ENCODE measurements at regions not wholly inside any gene's neighbourhood (a gene's known extent, or its start where the extent isn't known, plus 50 kb on each side); places are given as distances from the start of the nearest gene placed in this dataset.
A peak's percentile ranks its signal among the peaks of the same experiment; 100 is the strongest.
"Not testable (repeated sequence)": the region's sequence is repeated elsewhere in the genome, so short reads cannot be mapped to it uniquely, and the experiment has no call there.

DNA sequence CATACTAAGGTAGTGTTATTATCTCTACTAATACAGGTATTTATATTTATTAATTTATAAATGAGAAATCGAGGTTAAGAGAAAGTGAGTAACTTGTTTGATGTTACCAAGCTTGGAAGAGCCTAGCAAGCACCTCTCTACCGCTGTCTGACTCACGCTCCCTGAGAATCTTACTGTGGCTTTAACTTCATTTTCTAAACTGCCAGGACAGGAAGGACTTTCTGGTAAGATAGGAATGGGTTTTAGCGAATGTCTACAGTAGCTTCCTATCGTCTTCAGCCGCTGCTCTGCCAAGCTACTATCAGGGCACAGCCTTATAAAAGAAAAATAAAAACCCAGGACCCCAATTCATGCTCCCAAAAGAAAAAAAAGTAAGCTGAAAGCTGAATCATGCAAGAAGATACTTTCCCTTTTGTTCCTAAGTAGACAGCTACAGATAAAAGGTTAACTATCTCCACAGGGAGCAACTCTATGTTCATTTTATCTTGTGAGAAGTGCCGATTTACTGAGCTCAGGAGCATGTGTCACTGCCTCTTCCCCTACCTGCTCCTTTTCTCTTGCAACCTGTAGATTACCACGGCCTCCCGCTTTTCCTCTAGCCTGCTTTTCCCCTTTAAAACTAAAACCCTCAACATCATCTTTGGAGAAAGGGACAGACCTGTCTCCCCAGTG is 60.2 kb downstream of the THNSL1 start:
- no peak for DNase-seq

DNA sequence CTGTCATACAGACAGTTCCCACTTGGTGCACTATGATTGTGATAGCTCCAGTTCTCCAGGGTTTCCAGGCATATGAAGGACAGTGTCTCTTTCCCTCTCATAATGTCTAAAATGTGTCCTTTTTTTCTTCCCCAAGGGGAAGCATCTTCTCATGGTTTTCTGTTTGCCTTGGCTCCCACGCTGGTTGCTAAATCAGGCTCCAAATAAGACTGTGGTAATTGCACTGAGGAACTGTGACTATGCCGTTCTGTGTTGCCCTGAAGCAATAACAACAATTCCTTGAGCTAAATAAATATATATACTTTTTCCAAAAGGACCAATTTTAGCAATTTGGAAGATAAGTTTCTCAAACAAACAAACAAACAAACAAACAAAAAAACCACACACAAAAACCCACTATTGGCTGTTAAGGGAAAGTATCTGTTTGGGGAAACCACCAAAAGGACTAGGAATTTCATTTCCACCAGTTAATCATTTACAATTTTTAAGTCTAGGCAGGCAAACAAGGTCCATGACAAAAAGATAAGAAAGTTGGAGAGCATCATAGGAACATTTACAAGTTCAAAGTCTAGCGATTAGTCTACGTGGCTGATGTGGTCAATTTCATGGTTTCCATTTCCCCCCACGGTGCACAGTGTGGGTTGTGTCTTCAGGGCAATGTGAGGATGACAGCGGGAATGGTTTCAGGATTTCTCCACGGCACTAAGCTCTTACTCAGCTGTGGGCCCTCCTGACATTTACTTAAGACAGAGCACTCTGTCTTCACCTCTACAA is 62.4 kb downstream of the THNSL1 start:
- no peak for DNase-seq

DNA sequence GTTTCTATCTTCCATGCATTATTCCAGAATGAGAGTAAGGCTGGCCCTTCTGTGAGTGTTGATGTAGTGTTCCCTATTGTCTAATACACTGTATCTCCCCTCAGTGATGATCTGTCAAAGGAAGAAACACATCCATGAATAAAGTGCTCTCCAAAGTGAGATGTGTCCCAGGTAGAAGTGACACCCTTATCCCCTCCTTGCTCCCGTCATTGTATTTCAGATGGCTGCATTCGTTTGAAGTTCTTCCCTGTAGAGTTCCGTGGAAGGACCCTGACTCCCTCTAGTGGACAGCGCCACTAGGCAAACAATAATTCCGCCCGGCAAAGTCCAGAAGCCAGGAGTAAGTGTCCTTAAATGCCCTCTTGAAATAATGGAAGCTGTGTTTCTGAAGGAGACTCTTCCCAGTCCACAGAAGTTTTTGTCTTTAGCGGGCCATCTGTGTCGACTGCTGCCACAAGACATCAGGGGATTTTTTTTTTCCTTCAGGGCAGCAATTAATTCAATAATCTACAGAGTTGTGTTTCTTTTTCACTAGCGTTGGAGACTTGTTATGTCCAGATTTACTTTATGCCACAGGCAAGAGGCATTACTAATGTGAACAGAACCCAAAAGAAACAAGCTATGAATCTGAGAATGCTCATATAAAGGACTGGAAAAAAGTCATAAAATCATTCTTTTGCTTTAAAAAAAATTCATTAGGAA is 64.6 kb downstream of the THNSL1 start:
- peak; percentile 63 for DNase-seq

DNA sequence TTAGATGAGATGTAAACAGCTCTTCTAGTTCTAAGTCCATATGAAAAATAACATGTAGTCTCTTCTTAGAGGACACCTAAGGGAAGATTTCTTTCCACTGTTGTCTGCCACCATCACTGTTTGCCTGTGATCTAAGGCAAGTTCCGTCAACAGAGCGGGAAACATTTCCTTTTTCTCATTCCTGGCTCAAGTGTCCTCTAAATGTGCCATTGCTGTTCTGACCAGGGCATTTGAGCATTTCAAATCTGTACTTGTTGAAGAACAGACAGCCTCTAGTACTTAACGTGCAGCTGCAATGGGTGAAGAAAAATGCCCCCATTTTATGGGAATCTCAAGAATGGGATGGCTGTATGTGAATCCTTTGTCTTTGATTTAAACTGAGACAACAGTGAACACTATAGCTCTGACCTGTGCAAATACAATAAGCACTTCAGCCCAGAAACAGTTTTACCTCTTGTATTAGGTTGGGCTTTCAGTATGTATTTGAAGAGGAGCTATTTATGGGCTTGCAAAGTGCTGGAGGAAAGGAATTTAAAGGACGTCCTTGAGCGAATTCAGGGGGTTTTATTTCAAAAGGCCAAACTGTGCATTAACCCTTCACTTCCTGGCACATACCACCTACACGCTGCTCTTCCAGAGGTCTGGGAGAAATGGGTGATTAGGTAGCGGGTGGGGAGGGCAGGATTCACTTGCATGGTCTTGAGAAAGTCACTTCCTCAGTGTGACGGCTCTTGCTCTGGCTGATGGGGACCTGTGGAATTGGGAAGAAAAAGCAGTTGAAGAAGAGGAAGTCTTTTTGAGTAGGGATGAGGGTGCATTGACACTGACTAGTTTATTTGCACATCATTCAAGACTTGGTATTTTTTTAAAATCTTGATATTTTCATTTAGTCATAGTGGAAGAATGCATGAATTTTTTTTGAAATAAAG is 66.1 kb downstream of the THNSL1 start:
- no peak for DNase-seq

DNA sequence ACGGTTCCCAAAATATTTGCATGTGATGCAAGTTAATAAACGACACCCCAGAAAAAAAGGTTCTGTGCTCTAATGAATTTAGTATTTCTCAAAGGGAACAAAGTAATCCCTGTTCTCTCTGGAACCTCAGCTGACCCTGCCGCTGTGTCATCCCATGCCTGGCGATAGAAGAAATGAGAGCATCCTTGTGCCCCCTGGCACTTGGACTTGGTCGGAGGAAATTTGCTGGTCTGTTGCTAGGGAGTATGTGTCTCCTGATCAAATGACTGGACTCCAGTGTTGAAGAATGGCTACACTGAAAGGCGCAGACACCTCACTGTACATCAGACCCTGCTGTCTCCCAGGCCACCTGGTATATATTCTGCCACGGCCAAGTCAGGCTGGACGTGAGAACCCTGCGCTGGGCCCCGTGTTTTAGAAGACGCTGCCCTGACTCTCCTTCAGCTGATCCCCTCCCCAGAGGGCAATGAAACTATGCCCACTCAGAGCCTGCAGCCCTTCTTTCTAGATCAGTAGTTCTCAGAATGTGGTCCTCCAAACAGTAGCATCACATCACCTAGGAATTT is 67.2 kb downstream of the THNSL1 start:
- no peak for DNase-seq

DNA sequence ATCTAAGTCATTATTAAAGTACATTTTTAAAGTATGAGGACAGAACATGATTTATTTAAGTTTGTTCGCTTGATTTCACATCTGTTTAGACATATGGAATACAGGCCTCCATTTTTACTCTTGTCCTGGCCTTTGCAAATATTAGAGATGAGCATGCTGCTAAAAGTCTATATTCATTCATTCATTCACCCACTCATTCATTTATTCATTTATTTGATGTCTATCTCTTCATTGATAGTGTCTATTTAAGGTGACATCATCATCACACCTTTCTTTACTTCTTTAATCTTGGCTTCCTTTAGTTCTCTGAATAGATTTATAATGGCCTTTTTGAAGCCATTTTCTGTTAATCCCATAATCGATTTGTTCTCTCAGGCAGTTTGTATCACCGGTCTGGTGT is 68.0 kb downstream of the THNSL1 start:
- no peak for DNase-seq

DNA sequence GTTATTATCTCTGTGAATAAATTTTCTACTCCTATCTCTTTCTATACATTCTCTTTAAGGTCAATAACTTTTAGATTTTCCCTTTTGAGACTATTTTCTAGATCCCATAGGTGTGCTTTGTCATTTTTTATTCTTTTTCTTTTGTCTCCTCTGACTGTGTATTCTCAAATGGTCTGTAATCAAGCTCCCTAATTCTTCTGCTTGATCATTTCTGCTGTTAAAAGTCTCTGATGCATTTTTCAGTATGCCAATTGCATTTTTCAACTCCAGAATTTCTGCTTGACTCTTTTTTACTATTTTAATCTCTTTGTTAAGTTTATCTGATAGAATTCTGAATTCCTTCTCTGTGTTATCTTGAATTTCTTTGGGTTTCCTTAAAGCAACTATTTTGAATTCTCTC is 78.2 kb downstream of the THNSL1 start:
- DNase-seq: no peak

DNA sequence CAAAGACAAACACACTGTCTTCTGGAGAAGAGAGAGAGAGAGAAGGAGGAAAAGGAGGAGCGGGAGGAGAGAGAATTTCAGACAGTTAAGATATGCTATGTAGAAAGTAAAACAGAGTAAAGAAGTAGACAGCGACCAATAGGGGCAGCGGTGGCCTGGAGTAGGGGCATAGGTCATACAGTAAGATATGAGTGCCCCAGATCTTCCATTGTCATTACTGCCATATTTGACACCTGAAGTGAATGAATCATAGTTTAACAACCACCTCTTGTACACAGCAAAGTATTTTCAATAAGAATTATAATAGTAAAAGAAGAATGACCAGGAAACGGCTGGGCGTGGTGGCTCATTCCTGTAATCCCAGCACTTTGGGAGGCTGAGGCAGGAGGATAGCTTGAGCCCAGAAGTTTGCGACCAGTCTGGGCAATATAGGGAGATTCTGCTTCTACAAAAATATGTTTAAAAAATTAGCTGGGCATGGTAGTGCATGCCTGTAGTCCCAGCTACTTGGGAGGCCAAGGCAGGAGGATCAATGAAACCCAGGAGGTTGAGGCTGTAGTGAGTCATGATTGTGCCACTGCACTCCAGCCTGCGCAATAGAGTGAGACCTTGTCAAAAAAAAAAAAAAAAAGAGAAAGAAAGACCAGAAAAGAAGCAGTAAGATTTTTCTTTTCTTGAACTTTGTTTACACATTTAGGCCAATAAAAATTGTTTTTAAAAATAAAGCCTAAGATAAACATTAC is 77.0 kb upstream of the GPR158 start:
- no peak for DNase-seq

DNA sequence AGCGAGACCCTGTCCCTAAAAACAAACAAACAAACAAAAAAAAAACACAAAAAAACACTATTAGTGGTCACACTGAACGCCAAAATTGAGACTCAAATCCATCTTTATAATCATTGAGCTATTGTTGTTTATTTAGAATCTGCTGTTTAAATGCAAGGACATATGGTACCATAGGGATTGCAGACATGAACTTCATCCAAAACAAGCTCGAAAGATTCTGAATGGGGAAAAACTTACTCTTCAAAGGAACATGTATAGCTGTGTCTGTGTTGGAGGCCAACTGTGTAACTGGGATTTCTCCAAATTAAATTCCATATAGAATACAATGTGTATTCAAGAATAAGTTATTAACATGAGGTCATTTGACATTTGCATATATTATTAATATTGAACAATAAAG is 74.7 kb upstream of the GPR158 start:
- no peak for DNase-seq

DNA sequence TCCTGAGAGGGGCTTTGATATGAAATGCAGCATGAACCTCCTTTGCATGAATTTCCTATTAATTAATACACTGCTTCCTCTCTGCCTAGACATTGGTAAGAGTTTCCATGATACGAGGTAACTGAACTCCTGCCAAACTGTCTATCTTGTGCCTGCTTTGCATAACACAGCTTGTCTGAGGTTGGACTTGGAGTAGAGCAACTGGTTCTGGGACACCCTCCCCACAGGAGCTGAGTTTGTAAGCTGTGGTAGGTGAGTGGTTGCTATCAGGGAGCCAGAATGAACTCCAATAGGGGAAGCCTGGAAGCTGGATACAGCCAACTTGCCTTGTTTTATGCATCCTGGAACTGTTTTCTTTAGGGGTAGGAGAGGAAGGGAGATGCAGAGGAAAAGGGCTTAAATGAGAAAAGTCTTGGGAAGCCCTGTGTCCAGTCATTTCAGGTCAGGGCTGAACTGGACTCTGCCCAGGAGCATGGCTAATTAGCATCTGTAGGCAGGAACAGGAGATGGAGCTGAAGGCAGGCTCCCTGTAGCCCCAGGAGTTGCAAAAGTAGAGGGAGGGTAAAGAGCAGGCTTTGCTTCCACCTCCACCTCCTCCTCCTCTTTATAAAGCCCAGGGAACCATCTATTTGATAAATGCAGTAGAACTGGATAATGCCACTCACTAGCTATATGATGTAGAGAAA is 73.2 kb upstream of the GPR158 start:
- no peak for DNase-seq

DNA sequence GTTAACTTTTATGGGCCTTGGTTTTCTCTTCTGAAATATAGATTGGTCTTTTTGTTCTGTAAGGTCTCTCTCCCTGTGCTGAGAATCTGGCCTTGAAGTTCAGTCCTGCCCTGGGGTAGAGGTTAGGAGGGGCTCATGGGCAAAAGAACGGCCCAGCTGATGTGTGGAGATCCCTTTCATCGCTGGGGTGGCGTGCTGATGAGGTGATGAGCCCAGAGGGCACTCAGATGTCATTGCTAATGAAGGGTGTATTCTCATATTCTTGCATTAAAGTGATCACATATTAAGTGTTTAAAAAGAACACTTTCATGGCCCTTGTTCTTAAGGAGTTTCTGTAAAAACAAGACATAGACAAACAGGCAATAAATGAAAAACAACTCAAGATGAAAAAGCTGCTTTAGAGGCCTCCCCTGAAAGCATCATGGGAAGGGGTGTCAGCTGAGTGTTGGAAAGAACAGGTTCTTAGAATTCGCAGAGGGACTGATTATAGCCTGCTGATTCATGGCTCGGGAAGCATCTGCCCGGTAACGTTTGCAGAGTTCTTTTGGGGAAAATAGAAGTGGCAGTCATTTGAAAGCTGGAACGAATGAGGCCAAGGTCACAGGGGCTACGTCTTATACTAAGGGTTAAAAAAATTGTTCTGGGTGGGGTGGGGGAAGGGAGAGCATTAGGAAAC is 72.5 kb upstream of the GPR158 start:
- DNase-seq: no peak

DNA sequence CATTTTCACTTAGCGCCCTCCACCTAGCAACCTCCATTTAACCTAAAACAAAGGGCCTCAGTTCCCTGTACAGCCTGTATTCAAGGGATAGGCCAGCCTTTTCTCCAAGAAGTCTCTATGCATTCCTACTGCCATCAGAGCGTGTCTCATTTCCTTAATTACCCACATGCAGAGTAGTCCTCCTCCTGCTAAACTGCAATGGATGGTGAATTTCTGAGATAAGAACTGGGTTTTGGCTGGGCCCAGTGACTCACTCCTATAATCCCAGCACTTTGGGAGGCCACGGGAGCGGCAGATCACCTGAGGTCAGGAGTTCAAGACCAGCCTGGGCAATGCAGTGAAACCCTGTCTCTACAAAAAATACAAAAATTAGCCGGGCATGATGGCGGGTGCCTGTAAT is 71.1 kb upstream of the GPR158 start:
- no peak for DNase-seq

DNA sequence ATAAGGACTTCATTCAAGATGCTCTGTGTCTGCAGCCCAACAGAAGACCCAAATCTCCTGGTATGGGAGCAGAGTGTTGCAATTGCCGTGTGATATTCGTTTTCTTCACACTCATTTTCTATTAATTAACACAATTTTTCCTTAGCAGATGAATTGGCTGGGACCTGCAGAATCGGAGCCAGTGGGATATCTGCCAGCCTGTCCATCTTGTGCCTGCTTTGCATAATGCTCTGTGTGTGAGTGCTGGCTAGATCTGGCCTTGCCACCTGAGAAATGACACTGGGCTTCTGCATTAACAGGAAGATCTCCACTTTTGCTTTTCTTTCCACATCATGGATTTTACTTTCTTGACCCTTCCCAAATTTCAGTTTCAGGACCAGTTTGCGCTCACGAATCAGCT is 70.4 kb upstream of the GPR158 start:
- DNase-seq: no peak

DNA sequence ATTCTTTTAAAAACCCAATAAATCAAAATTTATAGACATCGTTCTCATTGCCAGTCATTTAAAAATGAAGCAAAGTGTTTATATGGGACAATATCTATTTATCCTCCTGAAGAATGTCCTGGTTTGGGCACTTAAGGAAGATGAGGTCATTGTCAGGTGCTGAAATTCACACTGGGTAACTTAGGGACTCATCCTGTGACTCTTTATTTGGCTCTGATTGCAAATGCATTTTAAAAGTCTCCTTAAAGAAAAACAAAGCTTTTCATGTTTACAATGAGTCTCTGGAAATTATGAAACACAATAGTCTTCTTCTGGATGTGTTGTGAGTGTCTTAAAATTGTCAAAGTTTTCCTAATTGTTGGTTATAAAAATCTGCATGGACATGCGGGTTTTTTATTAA is 69.5 kb upstream of the GPR158 start:
- no peak for DNase-seq

DNA sequence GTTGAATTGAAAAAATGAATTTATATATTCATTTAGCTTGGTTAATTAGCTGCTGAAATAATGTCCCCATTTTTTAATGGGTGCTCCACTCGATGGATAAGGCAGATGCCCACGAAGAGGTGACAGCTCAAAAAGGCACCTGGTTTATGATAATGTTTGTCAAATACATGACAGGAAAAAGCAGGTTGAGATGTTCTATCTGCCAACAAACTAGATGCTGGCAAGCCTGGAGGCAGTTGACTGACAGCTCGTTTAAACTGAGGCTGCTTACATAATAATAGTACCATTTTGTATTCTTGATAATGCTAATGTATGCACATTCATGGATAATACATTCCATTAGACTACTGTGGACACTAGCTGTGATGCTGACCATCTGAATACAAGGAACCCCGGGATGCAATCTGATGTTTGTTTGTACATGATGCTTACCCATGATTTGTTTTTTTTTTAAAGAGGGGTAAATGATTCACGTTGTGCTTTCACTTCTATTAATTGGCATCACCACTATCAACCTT is 69.0 kb upstream of the GPR158 start:
- no peak for DNase-seq

DNA sequence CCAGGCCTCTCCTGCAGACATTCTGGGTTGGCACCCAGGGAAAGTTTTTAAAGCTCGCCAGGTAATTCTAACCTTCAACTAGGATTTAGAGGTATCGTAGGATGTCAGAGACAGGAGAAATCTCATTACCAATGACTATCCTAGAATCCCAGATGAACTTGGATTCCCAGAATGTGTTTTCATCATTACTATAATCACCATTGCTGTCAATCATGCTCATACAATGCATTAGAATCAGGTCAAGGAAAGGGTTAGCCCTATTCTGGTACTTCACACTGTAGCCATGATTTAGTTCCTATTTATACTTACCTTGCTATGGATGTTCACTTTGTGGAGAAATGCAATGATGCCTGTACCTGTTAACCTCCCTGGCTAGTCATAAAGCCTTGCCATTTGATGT is 67.0 kb upstream of the GPR158 start:
- DNase-seq: no peak

DNA sequence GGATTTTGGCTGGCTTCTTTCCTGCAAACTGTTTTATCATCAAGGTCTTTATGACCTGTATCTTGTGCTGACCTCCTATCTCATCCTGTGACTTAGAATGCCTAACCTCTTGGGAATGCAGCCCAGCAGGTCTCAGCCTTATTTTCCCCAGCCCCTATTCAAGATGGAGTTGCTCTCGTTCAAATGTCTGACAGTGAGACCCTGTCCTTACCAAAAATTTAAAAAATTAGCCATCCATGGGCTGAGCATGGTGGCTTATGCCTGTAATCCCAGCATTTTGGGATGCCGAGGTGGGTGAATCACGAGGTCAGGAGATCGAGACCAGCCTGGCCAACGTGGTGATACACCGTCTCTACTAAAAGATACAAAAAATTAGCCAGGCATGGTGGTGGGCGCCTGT is 64.9 kb upstream of the GPR158 start:
- DNase-seq: not testable (repeated sequence)

DNA sequence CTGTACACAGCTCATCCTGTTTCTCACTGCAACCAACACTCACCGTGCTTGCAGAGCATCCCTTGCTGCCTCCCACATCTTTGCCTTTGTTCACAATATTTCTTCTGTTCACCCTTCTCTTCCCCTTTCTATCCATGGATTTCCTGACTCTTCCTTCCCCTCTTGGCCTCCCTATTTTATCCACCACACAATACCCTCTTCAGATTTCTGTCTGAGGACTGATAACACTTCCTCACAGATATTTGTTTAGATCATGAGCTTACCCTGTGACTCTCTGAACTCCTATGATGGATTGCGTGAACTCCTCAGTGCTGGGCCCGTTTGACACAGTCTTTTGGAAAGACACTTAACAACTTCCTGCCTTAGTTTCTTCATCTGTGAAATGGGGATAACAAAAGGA is 62.8 kb upstream of the GPR158 start:
- DNase-seq: no peak

DNA sequence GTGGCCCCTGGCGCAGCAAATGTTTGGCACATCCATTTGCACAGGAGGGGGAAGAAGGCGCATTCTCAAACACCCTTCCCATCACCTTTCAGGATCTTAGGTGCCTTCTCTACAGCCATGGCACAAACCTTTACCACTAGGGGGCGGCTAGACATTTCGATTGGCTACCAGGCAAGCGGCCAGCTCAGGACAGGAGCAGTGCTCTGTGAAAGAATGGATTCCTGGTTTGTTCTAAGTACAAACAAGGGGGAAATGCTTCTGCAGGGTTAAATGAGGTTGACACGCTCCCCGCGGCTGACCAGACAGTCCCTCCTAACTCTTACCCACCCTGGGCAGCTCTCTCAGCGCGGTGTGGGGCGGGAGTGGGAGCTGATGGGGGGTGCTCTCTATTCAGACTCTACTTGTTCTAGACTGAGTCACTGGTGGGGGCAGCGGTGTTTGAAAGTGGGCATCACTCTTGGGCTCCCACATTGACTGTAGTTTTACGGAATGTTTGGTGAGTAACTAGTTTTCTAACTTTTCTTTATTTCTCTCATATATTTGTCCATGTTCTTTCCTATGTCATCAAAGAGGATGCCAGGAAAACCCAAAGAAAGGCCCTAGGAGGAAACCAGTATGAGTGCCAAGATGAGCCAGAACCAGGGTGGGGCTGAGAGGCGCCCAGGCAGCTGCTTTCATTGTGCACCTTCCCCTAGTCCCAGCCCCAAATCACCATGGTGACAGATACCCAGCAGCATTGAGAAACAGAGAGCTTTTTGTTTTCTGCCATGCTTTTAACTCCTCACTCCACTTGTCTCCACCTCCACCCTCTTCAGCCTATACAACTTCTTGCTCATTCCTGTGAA is 61.4 kb upstream of the GPR158 start:
- DNase-seq: peak; percentile 14

DNA sequence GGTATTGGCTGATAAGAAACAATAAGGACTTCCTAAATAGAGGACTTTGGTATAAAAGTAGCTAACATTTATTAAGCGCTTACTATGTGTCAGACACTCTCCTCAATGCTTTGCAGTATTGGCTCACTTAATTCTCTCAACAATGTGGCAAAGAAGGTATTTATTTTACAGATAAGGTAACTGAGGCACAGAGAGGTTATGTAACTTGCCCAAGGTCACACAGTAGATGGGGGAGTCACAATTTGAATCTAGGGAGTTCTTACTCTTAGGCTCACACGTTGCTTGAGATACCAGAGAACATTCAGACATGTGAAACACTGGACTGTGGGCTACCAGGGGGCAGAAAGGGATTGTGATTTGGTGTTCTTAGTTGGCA is 60.8 kb upstream of the GPR158 start:
- DNase-seq: no peak

All from CD4-positive, alpha-beta T cell treated with Interleukin-21 for 1 hour (primary cell).